ENCODE measurements at regions not wholly inside any gene's neighbourhood (a gene's known extent, or its start where the extent isn't known, plus 50 kb on each side); places are given as distances from the start of the nearest gene placed in this dataset.

GRCh38 chr2:176746411-176746810, 466.2 kb upstream of the HNRNPA3 start:
- DNase-seq, result no peak

- no peak for DNase-seq
Observed at GRCh38 chr2:176747506-176747905, 465.1 kb upstream of the HNRNPA3 start.

- DNase-seq, result no peak
Observed at GRCh38 chr2:176747928-176748327, 464.7 kb upstream of the HNRNPA3 start.

- DNase-seq, result no peak
Observed at GRCh38 chr2:176748662-176749061, 463.9 kb upstream of the HNRNPA3 start.

GRCh38 chr2:176751314-176752227, 461.0 kb upstream of the HNRNPA3 start:
- DNase-seq, result no peak

- no peak for DNase-seq
Observed at GRCh38 chr2:176752295-176752694, 460.3 kb upstream of the HNRNPA3 start.

- DNase-seq, result no peak
Observed at GRCh38 chr2:176753205-176753604, 459.4 kb upstream of the HNRNPA3 start.

- DNase-seq, result peak; percentile 17 to 43
Observed at GRCh38 chr2:176753752-176754474, 458.7 kb upstream of the HNRNPA3 start.

GRCh38 chr2:176755537-176756135, 457.0 kb upstream of the HNRNPA3 start:
- DNase-seq, result no peak

GRCh38 chr2:176758426-176758825, 454.2 kb upstream of the HNRNPA3 start:
- no peak for DNase-seq

- DNase-seq, result no peak
Observed at GRCh38 chr2:176760439-176760838, 452.2 kb upstream of the HNRNPA3 start.

- DNase-seq, result no peak
Observed at GRCh38 chr2:176763130-176763529, 449.5 kb upstream of the HNRNPA3 start.

GRCh38 chr2:176763851-176764404, 448.7 kb upstream of the HNRNPA3 start:
- no peak for DNase-seq

GRCh38 chr2:176764921-176765320, 447.7 kb upstream of the HNRNPA3 start:
- DNase-seq, result no peak

GRCh38 chr2:176766005-176766404, 446.6 kb upstream of the HNRNPA3 start:
- no peak for DNase-seq

GRCh38 chr2:176768185-176768584, 444.4 kb upstream of the HNRNPA3 start:
- no peak for DNase-seq

GRCh38 chr2:176769021-176769420, 443.6 kb upstream of the HNRNPA3 start:
- DNase-seq, result no peak

GRCh38 chr2:176769499-176770370, 442.9 kb upstream of the HNRNPA3 start:
- DNase-seq, result no peak

- no peak for DNase-seq
Observed at GRCh38 chr2:176772816-176773215, 439.8 kb upstream of the HNRNPA3 start.

GRCh38 chr2:176774766-176775451, 437.7 kb upstream of the HNRNPA3 start:
- DNase-seq, result no peak

GRCh38 chr2:176777262-176777661, 435.3 kb upstream of the HNRNPA3 start:
- no peak for DNase-seq

- no peak for DNase-seq
Observed at GRCh38 chr2:176779917-176780316, 432.7 kb upstream of the HNRNPA3 start.

Data from inflammatory macrophage treated with lipopolysaccharide for 1 hour (primary cell).